ENCODE measurements at regions not wholly inside any gene's neighbourhood (a gene's known extent, or its start where the extent isn't known, plus 50 kb on each side); places are given as distances from the start of the nearest gene placed in this dataset.

DNA sequence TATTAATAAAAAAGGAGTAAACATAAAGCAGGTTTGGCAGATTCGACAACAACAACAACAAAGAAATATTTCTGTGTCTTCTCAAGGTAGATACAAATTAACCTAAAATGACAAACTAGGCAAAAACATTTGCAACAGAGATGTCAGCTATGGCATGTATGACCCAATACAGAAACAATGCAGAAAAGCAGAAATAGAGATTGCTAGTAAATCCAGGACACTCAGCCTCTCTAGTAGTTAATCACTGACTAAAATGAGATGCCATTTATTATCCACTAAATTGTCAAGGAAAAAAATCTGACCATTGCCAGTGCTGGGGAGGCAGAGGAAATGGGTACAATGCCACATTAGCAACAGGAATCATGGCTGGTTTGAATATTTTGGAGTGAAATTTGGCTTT lies 250.5 kb downstream of the TEX29 start:
- TF ChIP-seq, protein P1, sequence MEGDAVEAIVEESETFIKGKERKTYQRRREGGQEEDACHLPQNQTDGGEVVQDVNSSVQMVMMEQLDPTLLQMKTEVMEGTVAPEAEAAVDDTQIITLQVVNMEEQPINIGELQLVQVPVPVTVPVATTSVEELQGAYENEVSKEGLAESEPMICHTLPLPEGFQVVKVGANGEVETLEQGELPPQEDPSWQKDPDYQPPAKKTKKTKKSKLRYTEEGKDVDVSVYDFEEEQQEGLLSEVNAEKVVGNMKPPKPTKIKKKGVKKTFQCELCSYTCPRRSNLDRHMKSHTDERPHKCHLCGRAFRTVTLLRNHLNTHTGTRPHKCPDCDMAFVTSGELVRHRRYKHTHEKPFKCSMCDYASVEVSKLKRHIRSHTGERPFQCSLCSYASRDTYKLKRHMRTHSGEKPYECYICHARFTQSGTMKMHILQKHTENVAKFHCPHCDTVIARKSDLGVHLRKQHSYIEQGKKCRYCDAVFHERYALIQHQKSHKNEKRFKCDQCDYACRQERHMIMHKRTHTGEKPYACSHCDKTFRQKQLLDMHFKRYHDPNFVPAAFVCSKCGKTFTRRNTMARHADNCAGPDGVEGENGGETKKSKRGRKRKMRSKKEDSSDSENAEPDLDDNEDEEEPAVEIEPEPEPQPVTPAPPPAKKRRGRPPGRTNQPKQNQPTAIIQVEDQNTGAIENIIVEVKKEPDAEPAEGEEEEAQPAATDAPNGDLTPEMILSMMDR (IDR thresholded peaks at IDR 0.05), result no peak
- no peak for TF ChIP-seq POLR2A (IDR thresholded peaks at IDR 0.05)
